Gastrocnemius medialis (tissue), 4 donors: ENCODE measurements at regions not wholly inside any gene's neighbourhood (a gene's known extent, or its start where the extent isn't known, plus 50 kb on each side); places are given as distances from the start of the nearest gene placed in this dataset.

Experiments used
- ATAC-seq, 2 donors: fragments of 150-250 bp; one replicate each; pipeline ENCODE4 v1.9.1; 2016
- DNase-seq, 2 donors: peaks; one replicate each; pipeline ENCODE4 v3.0.0-alpha.2; 2019
- H3K27ac ChIP-seq, 4 donors: fragments of 200-600 bp; sonication (generic); 1 replicate in 1 of 4; 2 replicates in 3 of 4; pipeline ENCODE4 v1.5.1; 2016 to 2018; ENCODE audit warnings: mild to moderate bottlenecking in 2 of 4, moderate library complexity in 1 of 4
- H3K27me3 ChIP-seq, 3 donors: fragments of 200-600 bp; sonication (generic) in 2 of 3; 1 replicate in 1 of 3; 2 replicates in 2 of 3; pipeline versions ENCODE4 v1.5.1 to v1.6.0; 2016 to 2019; ENCODE audit warnings: mild to moderate bottlenecking in 1 of 3, moderate library complexity in 1 of 3
- H3K36me3 ChIP-seq, 2 donors: fragments of 200-600 bp; sonication (generic) in 1 of 2; one replicate each; pipeline ENCODE4 v1.5.1; 2017 to 2018
- H3K4me1 ChIP-seq, 2 donors: fragments of 200-600 bp; sonication (generic) in 1 of 2; one replicate each; pipeline ENCODE4 v1.5.1; 2016 to 2017; ENCODE audit warnings: mild to moderate bottlenecking in 2 of 2
- H3K4me3 ChIP-seq, 4 donors: fragments of 200-600 bp; sonication (generic) in 3 of 4; 1 replicate in 1 of 4; 2 replicates in 3 of 4; pipeline ENCODE4 v1.5.1; 2016 to 2019; ENCODE audit warnings: mild to moderate bottlenecking in 2 of 4
- H3K9me3 ChIP-seq, 3 donors: fragments of 200-600 bp; sonication (generic) in 2 of 3; 1 replicate in 1 of 3; 2 replicates in 2 of 3; pipeline ENCODE4 v1.5.1; 2016 to 2019
- CTCF ChIP-seq, 5 experiments: fragments of 450-650 bp in 3 of 5; fragments of 200-600 bp in 2 of 5; sonication (generic) in 2 of 5; IDR thresholded peaks in 4 of 5; conservative IDR thresholded peaks in 1 of 5; 1 replicate in 4 of 5; 2 replicates in 1 of 5; pipeline ENCODE4 v1.5.1; 2016 to 2019; ENCODE audit warnings: antibody characterized with exemption in 5 of 5, mild to moderate bottlenecking in 3 of 5, moderate library complexity in 3 of 5
- POLR2A ChIP-seq, 2 donors: fragments of 450-650 bp; IDR thresholded peaks; one replicate each; pipeline ENCODE4 v1.6.1; 2017; ENCODE audit warnings: antibody characterized with exemption in 2 of 2, mild to moderate bottlenecking in 2 of 2, moderate library complexity in 2 of 2
- in situ Hi-C, 4 donors: fragments of 200-750 bp; cut with MboI; loops; one replicate each; pipeline versions ENCODE4 v1.15.0 to v1.8.0; 2017; ENCODE audit warnings: low sequenced_read_pairs in 4 of 4
- intact Hi-C: fragments of 100-400 bp; cut with DNase I; formaldehyde crosslinking; loops from one replicate; pipeline ENCODE4 v1.15.1; 2023; ENCODE audit warnings: low total_unique reads

- Histone ChIP-seq H3K27me3 (peaks cover 0 to 6% (median 0%) of the 10 kb centered on the region in 3 donors), H3K9me3 (no peaks in the 10 kb centered on the region), H3K36me3 (no peaks in the 10 kb centered on the region), H3K4me3 (no peak overlapping the region), H3K27ac (no peak overlapping the region), H3K4me1 (no peaks in the 10 kb centered on the region)
- DNase-seq (no peak), ATAC-seq (no peak)
- intact Hi-C loops, result no loop called here
- TF ChIP-seq CTCF (IDR thresholded peaks at IDR 0.05 in 4 of 5, conservative IDR thresholded peaks at IDR 0.05 in 1 of 5) (no peak), POLR2A (IDR thresholded peaks at IDR 0.05) (no peak)
- in situ Hi-C loops, result no loop called here
These were observed 73.1 kb downstream of the IRF8 start for GRCh38 chr16:85971902-85972638.

GRCh38 chr16:85974428-85975375 lies 75.7 kb downstream of the IRF8 start:
- TF ChIP-seq CTCF (IDR thresholded peaks at IDR 0.05 in 4 of 5, conservative IDR thresholded peaks at IDR 0.05 in 1 of 5) (no peak), POLR2A (IDR thresholded peaks at IDR 0.05) (no peak)
- in situ Hi-C loops, result no loop called here

GRCh38 chr16:85975451-85975981 lies 76.6 kb downstream of the IRF8 start:
- in situ Hi-C loops, result no loop called here
- DNase-seq (no peak), ATAC-seq (no peak)
- no peaks in the 10 kb centered on the region for H3K36me3 ChIP-seq
- H3K27ac ChIP-seq, result no peak overlapping the region
- H3K4me1 ChIP-seq, result no peaks in the 10 kb centered on the region
- peaks cover 0 to 12% (median 6%) of the 10 kb centered on the region in 3 donors for H3K27me3 ChIP-seq
- no peak overlapping the region for H3K4me3 ChIP-seq
- H3K9me3 ChIP-seq, result no peaks in the 10 kb centered on the region
- intact Hi-C loops, result no loop called here
- TF ChIP-seq CTCF (IDR thresholded peaks at IDR 0.05 in 4 of 5, conservative IDR thresholded peaks at IDR 0.05 in 1 of 5) (no peak), POLR2A (IDR thresholded peaks at IDR 0.05) (no peak)

More at GRCh38 chr16:85974428-85975375, 75.7 kb downstream of the IRF8 start:
- no peak for DNase-seq
- intact Hi-C loops, result no loop called here
- Histone ChIP-seq H3K36me3 (no peaks in the 10 kb centered on the region), H3K9me3 (no peaks in the 10 kb centered on the region), H3K27me3 (peaks cover 0 to 12% (median 6%) of the 10 kb centered on the region in 3 donors), H3K4me1 (no peaks in the 10 kb centered on the region), H3K27ac (no peak overlapping the region), H3K4me3 (no peak overlapping the region)
- ATAC-seq, result no peak

- intact Hi-C loops, result no loop called here
- no peak overlapping the region for H3K4me3 ChIP-seq
- ATAC-seq (no peak), DNase-seq (no peak)
- H3K4me1 ChIP-seq, result no peaks in the 10 kb centered on the region
- no peaks in the 10 kb centered on the region for H3K9me3 ChIP-seq
- no peaks in the 10 kb centered on the region for H3K36me3 ChIP-seq
- in situ Hi-C loops, result no loop called here
- H3K27me3 ChIP-seq, result peaks cover 3 to 12% (median 6%) of the 10 kb centered on the region in 3 donors
- TF ChIP-seq POLR2A (IDR thresholded peaks at IDR 0.05) (no peak), CTCF (IDR thresholded peaks at IDR 0.05 in 4 of 5, conservative IDR thresholded peaks at IDR 0.05 in 1 of 5) (no peak)
- H3K27ac ChIP-seq, result no peak overlapping the region
These were observed 79.4 kb downstream of the IRF8 start for GRCh38 chr16:85978291-85978775.
